NCI-H460 (cell line): ENCODE measurements at regions not wholly inside any gene's neighbourhood (a gene's known extent, or its start where the extent isn't known, plus 50 kb on each side); places are given as distances from the start of the nearest gene placed in this dataset.
"Not testable (repeated sequence)": the region's sequence is repeated elsewhere in the genome, so short reads cannot be mapped to it uniquely, and the experiment has no call there.

Experiments
- DNase-seq: peaks from one replicate; pipeline ENCODE4 v3.0.0-alpha.2; 2016; ENCODE audit warnings: low read depth; ENCODE audit errors: extremely low read depth

DNA sequence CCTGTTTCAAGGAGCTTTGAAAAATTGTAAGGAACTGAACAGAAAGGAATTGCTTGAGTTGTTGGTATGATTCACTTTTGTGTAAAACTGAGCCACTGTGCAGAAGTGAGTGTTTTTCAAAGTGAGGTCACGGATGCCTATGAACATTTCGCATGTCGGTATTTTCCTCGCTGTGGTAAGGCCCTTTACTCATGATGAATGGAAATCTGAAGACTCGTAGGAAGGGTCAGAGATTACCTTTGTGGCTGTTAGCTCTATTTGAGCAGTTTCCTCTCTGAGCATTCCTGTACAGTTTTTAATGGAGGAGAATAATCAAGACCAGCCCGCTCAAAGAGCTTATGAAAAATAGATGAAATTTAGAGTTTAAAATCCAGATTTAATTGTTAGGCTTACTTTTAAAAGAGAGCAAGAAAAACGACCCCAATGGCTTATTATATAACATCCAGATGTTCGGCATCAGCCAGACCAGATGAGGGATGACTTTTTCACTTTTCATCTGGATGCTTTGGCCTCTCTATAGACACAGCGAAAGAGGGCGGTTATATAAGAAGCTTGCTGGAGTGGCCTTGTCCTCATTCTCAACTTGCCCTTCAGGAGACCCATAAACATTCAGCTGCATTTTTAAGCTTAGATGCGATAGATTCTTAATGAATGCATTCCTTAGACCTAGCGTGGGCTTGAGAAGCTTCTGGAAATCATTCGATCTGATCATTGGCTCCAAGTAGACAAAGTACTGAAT, 99.5 kb downstream of the CD83 start:
- DNase-seq = no peak

DNA sequence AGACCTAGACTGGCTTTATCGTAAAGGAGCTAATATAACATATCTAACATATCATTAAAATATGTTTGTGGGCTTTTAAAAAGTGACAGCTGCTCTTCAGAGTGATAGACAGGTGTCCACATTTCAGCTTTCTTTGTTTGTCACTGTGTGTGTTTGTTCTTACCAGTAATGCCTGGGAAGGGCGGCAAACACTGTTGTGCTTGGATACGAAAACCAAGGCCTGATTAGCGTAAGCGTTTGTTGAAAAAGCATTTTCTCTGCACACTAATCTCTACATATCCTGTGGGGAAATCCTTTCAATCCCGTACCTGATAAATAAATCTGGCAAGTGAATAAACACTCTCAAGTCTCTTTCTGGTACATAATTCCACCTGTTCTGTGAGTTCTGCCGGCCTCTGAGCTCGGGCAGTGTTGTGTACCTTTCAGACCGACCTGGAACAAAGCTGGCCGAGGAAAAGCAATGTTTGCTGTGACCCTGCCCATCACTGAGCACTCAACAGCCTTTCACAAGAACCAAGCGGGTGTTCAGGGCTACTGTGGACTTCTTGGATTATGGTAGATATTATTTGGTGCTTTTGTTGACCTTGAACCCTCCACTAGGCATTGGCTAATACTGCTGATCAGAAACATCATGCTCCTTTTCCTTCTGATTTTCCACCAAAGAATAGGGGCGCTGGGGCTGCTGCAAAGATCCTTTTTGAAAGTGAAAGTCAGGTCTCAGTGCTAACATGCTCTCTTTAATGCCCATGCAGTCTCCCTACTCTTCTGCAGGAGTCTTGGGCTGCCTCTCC, 100.4 kb downstream of the CD83 start:
- DNase-seq = no peak

DNA sequence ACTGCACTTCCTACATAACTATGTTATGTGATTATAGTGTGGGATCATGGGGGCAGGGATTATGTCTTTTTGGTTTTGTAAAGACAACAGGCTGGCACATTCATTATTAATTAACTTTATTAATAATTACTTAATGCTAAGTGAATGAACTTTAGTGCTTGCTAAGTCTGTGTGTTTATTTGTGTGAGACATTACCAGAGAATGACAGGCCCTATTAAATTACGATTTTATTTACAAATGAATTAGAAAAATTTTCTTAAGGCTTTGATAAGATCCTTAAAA, 100.9 kb downstream of the CD83 start:
- no peak for DNase-seq

DNA sequence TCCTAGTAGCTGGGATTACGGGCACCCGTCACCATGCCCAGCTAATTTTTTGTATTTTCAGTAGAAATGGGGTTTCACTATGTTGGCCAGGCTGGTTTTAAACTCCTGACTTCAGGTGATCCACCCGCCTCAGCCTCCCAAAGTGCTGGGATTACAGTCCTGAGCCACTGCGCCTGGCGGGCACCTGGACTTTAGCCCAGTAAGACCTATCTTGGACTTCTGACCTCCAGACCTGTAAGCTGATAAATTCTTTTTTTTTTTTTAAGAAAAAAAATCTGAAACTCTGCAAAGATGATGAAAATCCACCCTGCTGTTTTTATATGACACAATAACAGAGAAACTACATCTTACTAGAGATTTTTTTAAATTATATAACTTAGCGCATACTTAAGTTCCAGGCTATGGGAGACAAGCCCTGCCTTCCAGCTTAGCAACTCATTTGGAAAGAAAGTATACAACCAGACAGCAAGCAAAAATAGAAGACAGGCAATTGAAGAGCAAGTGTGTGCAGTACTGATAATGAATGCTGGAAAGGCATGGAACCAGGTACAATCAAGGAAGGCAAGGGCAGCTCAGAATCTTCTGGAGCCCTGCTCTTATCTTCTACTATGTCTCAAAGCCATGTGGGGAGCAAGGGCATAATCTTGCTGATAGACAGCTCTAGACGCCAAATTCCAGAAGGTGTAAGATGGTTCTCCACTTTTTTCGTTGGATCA, 104.2 kb downstream of the CD83 start:
- no peak for DNase-seq

DNA sequence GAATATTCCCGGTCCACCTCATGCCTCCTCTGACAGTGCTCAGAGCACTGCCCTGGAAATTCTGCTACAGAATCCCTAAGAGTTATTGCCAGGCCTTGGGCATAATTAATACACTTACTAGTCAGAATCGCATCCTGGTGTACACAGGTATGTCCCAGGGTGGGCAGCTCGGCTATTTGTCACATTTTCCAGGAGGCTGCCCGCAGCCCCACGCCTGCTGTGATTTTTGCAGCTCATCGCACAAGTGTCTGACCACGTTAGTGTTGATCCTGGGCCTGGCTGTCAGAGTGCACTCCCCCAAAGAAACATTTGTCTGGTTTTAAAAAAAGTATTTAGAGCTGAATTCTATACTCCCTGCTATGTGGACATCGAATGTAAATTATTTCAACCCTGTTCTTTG, 105.4 kb downstream of the CD83 start:
- no peak for DNase-seq

DNA sequence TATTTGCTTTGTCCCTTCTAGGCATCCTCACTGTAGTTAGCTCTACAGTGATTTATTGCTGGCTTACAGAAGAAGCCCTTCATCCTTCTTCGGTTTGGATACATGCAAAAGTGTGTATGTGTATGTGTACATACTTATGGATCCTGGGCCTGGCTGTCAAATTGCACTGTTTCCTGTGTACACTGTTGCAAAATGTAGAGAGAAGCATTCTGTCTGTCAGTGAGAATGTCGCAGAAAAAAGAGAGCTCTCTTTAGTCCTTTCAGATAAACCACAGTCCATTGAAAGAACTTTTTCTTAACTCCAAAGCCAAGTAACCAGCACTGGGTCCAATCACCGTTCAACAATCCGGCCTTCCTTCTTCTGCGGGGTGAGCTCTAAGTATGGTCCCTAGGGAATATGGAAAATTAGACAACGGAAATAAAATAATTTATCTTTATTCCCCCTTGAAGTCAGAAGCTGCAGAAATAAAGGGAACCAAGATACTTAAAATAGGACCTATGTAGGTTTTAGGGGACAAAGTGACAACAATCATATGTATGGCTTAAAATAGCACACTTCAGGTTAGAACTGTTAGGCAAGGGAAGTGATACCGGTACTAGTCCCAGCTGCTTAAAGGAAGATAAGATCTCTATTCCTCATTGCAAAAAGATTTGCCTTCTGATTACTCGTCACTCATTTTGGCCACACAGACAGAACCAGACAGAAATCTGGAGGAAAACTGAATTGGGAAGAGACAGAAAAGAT, 107.0 kb downstream of the CD83 start:
- DNase-seq = no peak

DNA sequence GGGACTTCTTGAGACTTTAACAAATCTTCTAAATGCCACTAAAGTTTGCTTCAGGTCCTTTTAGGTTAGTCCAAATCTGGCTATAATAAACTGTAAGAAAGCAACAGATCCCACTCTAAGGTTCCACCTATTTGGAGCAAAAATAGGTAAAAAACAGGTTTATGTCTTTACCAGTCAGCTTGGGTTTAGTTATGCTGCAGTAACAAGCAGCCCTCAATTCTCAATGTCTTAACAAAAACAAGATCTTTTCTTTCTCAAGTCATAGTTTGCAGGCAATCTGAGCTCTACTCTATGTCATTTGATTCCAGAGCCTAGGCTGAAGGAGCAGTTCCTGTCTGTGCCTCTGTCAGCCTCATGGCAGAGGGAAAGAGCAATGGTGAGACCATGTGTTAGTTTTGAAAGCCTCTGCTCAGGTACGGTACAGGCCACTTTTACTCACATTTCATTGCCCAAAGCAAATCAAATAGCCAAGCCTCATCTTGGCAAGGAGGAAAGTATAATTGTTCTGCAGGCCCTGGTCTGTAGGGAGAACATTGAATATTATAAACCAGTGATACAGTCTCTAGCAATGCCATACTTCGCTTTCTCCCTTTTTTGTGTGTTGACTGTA, 108.6 kb downstream of the CD83 start:
- no peak for DNase-seq

DNA sequence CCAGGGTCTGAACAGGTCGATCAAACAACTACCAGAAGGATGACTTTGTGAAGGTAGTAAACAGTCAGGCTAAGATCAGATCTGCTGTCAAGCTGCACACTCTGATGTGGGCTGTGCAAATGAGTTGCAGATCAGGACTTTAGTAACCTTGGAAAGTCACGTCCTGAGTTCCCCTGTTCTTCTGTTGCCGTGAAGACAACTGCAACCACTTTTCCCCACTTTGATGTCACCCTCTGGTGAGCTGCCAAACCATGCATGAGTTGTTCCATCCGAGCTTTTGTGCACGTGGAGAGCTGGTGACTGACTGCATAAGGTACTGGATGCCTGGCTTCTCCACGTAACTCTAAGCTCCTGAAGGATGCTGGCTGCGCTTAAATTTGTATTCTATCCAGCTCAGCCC, 111.0 kb downstream of the CD83 start:
- no peak for DNase-seq

DNA sequence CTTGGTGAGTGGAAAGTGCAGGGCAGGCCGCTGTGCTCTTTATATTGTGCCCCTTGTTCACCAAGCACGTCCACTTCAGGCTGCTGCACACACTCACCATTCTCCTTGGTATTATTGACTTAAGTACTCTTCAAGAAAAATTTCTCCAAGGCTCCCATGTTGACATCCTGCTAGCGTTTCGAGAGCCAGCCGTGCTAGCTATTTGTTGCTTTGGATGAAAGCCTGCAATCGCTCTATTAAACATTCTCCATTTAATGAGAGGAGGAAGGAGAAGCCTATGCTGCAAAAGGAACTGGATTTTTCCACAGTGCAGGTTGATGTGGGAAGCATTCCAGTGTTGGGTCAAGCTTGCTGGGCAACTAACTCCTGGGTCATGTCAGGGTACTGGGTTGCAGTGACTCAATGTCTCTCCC, 113.5 kb downstream of the CD83 start:
- no peak for DNase-seq

DNA sequence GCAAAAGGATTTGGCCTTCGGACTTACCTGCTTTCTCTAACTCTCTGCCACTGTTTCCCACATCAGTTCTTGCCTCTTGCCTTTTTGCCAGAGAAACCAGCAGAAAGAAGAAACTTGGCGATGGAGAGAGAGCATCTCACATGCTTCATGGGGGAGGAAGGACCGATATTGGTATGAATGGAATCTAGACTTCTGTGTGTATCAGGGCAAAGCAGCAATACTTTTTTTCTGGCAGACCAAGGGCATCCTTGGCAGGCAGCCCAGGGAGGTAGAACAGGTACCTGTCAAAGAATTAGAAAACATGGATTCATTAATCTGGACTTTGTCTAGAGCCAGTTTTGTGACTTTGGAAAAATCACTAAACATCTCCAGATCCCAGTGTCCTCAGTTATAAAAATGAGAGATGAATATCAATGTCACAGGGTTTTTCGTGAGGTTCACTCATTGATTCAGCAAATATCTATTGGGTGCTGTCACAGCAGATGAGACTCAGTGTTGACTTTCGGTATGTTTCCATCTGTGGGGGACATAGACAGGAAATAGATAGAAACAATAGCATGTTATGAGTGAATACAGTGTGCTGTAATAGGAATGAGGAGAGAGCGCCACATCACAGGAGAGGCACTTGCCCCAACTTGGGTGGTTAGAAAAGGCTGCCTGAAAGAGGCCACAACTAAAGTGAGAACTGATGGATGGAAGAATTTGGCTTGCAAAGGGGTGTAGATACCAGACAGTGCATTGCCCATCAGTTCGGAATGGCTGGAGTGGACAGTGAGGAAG, 114.1 kb downstream of the CD83 start:
- no peak for DNase-seq

DNA sequence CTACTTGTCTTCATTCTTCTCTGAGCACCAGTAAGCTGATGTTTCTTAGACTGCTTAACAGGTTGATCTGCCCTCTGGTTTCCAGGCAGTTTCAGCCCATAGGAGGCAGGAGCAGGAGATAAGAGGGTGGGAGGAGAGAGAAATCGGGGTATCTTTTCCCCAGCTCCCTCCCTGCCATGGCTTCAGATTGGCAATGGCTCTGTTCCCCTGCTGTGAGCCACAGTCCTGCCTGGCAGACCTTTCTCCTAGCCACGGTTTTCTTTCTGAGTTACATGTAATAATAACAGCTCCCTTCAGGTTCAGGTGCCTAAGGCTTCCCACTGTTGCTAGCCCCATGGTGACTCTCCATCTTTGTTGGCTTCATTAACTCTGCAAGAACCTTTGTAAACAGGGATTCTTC, 115.3 kb downstream of the CD83 start:
- DNase-seq = no peak

DNA sequence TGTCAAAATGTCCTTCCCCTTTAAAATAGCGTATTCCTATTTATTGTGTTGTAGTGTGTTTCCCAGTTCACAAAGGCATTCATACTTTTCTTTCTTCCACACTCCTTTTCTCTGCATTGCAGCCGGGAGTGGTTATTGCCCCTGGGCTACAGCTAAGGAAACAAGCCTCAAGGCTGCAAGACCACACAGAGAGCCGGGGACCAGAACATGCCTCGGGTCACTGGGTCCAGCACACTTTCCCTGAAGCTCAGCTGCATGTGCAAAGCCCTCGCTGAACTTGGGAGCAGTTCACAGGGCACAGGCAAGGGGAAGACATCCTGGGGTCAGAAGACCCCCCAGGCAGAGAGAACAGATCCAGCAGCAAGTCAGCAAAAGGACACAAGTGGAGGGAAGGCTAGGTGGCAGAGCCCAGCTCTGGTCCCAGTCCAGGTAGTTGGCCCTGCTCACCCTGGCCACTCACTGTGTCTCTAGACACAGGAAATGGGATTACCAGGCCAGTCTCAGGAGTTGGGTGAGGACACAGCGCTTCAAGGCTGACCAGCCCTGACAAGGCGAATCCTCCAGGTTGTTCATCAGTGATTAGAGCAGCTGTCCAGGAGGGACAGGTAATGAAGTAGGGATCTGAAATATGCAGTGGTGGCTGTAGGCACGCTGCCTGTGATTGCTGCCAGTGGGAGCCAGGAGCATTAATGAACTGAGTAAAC, 118.2 kb downstream of the CD83 start:
- no peak for DNase-seq

DNA sequence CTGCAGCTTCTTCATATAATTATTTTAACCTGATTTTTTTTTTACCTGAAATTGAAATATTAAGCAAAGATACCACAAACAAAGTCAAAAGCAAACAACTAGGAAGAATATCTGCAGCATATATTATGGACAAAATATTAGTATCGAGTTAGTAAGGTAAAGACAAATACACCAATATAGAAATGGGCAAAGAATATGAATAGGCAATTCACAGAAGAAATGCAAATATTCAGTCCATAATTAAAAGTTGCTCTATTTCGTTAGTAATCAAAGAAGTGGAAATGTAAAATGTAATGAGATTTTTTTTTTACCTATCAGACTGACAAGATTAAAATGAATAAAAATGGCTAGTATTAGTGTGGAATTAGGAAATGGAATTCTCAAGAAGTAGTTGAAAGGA, 121.5 kb downstream of the CD83 start:
- DNase-seq = no peak

DNA sequence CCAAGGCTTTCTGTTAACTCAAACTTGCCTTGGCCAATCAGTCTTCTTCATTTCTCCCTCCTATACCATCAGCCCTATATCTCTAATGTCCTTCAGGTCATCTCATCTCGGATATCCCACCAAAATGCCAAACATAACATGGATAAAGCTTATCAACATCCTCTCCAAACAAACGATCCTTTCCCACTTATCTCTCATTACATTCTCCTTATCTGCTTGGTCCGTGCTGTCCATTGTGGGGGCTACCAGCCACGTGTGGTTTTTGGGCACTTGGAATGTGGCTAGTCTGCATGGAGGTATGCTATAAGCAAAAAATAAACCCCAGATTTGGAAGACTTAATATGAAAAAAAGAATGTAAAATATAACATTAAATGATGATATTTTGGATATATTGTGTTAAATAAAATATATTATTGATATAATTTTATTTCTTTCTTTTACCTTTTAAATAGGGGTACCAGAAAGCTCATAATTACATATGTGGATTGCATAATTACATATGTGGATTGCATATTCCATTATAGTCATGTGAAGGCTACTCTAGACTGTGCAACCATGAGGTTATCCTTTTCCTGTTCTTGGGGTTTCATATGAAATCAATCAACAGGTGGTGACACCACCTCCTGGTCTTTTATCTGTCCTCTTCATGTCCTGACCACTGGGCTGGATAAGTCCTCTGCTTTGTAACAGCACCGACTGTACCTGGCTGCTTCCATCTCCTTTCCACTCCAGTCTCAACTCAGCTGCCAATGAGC, 123.0 kb downstream of the CD83 start:
- DNase-seq = no peak

DNA sequence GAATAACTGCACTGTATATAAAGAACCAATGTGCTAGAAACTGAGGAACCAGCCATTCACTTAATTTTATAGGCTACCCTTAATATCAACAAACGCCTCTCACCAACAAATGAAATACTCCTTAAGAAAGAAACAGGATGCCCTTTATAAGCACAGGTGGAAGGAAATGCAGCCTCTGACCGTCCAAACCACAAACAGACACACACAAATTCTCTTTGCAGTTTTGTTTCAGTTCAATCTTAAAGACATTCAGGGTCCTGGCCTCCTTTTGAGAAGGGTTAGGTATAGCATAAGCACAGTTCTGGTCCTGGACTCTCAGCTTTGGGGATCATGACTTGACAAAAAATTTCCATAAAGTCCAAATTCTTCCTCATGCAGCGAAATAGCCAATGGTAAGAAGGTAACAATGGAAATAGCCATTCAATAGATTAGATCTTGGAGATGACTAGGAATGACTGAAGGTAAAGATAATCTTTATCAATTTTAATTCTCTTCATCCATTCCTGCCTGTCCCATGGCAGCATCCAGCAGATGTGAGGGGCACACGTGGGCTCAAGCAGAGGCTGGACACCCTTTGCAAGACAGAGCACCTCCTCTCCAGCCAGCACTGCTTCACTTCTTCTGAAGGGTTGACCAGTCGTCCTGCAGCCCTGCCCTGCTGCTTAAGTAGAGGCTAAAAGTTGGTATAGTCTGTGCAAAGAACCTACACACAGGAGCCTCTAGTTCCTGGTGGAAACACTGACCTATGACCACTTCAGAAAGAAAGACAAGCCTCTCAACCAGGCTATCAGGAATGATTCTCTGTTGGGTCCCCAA, 123.9 kb downstream of the CD83 start:
- DNase-seq = no peak

DNA sequence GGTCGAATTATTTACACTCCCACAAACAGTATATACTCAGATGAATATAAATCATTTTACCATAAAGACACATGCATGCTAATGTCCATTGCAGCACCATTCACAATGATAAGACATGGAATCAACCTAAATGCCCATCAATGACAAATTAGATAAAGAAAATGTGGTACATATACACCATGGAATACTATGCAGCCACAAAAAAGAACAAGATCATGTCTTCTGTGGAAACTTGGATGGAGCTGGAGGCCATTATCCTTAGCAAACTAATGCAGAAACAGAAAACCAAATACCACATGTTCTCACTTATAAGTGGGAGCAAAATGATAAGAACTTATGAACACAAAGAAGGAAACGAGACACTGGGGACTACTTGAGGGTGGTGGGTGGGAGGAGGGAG, 125.3 kb downstream of the CD83 start:
- DNase-seq = not testable (repeated sequence)

DNA sequence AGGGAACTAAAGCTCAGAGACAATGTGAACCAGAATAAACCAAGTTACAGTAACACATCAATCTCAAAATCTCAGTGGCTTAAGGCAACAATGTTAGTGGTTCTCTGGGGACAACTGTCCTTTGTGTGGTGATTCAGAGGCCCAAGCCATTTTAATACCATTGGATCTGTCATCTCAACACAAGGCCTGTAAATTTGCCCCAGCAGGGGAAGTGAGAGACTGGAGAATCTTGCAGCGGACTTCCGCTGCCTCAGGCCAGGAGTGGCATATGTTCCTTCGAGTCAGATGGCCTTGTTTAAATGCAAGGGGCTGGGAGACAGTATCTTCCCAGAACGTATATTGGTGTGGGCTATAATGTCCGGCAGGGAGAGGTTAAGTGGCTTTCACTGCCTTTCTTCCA, 126.0 kb downstream of the CD83 start:
- no peak for DNase-seq

DNA sequence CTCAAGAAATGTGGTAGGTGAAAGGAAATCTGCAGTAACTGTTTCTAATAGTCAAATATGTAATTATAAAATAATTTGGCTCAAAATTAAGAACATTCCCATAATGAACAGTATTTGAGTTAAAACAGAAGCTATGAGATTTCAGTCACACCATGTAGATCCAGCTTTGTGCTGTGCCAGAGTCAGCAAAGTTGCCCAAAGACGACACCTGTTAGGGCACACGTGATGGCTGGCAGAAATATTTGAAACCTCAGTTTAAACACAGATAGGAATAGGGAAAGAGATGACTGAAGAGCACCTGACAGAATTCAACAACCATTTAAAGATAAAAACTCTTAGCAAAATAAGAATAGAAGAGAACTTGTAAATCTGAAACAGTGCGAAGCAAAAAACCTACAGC, 129.3 kb downstream of the CD83 start:
- no peak for DNase-seq
